HT1080 (cell line): ENCODE measurements at regions not wholly inside any gene's neighbourhood (a gene's known extent, or its start where the extent isn't known, plus 50 kb on each side); places are given as distances from the start of the nearest gene placed in this dataset.
"Not testable (repeated sequence)": the region's sequence is repeated elsewhere in the genome, so short reads cannot be mapped to it uniquely, and the experiment has no call there.

Experiments
- DNase-seq: peaks from one replicate; pipeline ENCODE4 v3.0.0-alpha.2; 2015; ENCODE audit warnings: low read depth

DNA sequence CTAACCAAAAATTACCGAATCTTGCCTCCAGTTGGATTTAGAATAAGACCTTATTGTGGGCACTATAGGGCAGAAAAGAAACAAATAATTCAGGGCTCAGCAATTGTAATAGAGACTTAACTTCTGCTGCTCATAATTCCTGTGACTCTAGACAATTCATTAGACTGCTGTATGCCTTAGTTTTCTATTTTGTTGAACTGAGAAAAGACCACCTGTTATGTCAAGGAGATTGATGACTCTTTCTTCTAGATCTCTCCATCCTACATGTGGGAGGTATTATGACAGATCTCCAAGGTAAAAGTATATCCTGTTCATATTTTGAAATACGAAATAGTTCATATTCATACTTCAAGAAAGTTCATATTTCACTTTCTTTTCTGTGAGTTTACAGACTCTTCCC lies 605.1 kb downstream of the PSAT1 start:
- no peak for DNase-seq

DNA sequence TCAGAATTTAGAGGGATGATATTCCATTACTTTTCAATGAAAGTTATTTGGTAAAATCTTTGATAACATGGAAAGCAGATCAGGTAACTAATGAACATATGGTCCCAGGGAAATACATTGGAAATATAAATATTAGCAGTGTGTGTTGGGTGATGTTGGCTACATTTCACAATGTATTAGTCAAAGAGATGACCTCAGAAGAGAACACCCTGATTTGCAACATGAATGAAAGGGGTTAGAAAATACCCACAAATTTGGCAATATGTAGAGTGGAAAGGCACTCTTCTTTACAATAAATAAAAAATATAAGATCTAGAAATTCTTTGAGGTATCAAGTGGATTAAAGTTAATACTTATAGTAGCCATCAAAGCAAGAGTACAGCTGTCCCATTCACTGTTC lies 606.7 kb downstream of the PSAT1 start:
- DNase-seq: no peak

GRCh38 chr9:78904686-78905085 lies 607.8 kb downstream of the PSAT1 start:
- no peak for DNase-seq

- DNase-seq: no peak
Observed at GRCh38 chr9:78905387-78905786, 608.5 kb downstream of the PSAT1 start.

DNA sequence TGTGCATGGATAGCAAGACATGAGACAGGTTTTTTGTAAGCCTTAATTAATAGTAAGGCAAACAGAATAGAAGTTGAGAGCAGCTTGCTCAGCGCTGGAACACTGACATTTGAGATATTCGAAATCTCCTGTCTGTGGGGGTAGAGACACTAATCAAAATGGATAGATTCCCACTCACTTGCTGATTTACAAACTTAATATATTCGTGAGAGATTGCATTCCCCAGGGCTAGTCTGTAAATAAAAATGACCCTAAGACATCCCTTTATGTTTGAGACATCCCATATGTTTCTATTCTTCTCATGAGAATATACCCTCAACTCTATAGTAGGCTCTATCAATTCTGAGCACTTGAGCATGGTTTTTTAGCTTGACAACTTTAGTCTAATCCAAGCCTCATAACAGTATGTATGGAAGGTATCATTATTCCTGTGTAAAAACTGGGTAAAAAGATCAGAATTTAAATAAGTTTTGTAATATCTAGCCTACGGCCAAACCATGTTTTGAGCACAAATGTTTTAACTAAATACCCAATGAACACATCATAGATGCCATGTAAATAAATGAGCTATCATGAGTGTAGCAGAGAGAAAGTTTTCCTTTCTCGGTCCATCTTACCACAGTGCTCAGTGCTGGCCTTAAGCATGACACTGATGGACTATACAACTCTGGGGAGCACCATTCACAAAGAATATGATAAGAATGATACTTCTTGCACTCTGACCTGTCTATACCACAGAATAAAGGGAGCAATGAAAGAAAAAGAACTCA lies 609.2 kb downstream of the PSAT1 start:
- no peak for DNase-seq

DNA sequence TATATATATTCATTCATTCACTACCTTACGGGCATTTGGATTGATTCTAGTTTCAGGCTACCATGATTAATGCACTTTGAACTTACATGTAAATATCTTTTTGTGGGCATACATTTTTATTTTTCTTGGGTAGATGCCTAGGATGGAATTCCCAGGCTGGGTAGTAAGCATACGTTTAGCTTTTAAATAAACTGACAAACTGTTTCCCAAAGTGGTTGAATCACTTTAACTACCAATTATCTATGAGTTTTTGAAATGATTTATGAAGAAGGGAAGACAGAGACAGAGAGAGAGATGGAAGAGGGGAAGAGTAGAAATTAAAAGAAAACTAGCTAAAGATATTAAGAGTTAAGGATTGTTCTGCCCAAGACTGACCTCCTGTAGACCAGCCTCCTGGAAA lies 612.6 kb downstream of the PSAT1 start:
- DNase-seq: no peak

GRCh38 chr9:78916884-78917283 lies 620.0 kb downstream of the PSAT1 start:
- not testable (repeated sequence) for DNase-seq

GRCh38 chr9:78918976-78919375 lies 622.1 kb downstream of the PSAT1 start:
- no peak for DNase-seq

- peak; percentile 34 for DNase-seq
Observed at GRCh38 chr9:78919701-78920100, 622.8 kb downstream of the PSAT1 start.

DNA sequence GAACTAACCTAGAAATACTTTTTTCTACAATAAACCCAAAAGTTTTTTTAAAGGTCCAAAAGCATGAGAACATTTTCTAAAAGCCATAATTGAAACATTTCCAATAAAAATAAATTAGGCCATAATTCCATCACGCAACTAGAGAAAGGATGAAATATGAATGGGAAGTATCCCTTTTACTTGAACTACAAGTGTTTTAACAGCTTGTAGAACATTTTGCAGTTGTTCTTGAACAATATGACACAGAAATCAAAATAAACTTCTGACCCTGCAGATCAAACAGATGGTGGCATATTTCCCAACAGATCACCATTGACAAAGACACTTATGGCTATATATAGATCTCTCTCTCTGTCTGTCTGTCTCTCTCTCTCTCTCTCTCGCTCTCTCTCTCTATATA lies 624.4 kb downstream of the PSAT1 start:
- DNase-seq: no peak

- no peak for DNase-seq
Observed at GRCh38 chr9:78923966-78924659, 627.2 kb downstream of the PSAT1 start.

DNA sequence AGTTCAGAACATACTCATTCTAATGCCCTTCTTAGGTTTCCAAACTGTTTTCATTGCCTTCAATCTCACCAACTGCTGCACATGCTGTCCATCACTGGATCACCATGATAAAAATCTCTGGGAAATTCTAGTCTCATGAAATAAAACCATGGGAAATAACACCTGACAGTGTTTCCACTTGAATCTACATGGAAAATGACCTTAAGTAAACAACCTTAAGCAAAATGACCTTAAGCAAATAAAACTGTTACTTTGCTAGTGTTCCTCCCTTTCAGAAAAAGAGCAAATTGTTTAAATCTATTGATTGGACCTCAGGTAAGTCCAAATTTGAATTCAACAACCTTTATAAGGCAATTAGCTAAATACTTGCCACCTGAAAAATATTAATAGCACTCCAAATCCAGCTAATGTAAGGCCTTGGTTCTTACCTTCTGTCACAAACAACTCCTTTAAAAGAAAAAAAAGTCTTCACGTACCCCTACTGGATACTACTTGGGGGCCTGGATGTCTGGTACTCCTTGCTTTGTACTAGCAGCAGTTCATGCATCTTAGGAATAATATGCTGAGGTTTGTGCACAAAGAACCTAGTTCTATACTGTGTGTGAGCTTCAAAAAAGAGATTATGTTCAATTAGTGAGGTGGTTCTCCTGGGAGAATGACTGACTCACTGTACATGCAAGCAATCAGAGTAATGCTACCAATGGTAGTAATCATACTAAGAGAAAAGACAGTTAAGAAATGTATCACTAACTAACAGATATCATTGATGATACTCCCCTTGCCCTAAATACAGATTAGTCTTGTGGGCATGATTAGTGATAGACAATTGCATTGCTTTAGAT lies 630.4 kb downstream of the PSAT1 start:
- no peak for DNase-seq

DNA sequence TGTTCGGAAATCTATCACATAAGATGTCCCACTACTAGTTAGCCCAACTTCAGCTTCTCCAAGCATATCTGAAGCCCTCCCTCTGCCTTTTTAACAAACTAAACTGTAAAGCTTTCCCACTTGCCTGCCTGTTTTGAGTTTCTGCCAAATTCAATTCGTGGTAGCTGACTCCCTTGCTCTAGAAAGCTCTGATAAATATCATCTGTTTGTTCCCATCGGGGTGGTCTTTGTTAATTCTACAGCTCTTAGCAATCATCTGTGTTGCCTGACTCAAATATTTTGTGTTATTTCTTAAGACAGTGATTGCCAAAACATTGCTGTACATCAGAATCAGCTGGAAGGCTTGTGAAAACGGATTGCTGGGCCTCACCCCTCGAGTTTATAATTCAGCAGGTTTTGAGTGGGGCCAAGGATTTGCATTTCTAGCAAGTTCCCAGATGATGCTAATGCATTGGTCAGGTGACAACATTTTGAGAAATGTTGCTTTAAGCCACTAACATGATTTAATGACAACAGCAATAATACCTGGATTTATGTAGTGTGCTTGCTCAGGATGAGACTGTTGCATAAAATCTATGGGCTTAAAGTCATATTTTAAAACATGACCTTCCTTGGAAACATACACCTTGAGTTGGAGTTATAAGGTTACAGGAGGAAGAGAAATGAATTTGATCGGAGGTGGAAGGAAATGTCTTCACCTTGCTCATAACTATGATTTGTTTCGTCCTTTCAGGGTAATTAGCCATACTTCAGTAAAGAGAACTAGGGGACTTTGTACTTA lies 631.9 kb downstream of the PSAT1 start:
- DNase-seq: no peak

- no peak for DNase-seq
Observed at GRCh38 chr9:78930281-78930680, 633.4 kb downstream of the PSAT1 start.

DNA sequence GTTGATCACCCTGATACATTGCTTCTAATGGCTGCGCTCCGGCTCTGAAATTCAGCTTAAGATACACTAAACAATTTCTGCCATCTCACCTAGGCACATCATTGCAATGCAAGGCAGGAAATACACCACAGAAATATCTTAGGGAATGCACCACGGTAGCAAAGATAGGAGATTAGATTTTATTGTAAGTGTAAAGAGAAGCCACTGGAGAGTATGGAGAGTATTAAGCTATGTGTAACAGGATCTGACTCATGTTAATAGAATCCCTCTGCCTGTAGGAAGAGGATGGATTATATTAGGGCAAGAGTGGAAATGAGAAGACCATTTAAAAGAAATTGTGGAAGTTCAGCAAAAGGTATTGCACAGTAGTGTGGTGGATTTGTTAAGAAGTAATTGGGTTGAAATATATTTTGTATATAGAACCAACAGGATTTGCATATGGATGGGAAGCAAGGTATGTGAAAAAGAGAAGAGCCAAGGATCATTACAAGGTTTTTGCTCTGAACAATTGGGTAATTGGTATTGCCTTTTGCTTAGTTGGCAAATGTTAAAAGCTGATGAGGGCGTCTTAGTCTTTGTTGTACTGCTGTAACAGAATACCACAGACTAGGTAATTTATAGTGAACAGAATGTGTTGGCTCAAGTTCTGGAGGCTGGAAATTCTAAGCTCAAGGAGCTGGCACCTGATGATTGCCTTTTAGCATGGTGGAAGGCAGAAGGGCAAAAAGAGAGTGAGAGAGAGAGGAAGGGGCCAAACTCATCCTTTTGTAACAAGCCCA lies 636.1 kb downstream of the PSAT1 start:
- DNase-seq: peak; percentile 88

DNA sequence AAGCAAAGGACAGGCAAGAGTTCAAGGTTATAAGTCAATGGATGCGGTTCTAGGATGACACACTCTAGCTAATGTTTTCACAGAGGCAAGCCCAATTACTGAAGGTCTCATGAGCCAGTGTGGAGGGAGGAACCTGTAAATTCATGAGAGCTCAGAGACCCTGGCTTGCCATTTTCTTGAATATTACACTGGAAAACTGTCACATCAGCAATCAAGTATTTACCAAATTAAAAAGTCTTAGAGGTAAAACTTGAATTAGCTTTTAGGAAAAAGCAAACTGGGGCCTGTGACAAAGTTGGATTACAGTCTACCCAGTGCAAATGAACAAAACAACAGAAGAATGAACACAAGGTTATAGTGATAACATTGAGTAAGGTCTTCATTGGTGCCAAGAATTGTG lies 636.9 kb upstream of the TLE4 start:
- DNase-seq: no peak

GRCh38 chr9:78938821-78939220 lies 632.9 kb upstream of the TLE4 start:
- no peak for DNase-seq

DNA sequence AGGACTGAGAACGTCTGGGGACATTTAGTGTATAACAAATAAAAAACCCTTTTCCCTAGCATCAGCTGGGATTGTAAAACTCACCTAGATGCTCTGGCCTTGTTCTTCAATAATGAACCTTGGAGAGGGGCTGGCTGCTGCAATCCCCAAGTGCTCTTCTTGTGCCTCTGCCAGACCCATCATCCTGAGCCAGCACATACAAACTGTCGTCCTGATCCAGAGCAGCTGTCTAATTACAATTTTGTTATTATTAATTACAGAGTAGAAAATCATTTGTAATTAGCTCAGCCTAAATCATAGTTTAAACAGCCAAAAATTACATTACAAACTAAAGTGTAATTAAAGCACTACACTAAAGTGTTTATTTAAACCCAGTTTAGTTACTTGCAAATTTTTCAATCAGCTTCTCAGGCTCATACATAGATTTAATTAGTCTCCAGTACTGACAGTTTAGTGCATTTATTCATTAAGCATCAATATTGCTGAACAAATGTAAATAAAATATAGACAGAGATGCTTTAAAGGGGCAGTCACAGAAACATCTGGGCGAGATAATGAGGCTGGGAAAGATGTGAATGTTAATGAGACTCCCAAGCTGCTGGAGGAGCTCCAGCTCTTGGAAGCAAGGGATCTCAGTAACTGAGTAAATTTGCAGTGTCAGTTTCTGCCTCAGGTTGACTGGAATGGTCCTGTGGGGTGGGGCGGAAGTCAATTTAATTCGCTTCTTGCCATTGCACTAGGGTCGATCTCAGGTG lies 632.3 kb upstream of the TLE4 start:
- no peak for DNase-seq

DNA sequence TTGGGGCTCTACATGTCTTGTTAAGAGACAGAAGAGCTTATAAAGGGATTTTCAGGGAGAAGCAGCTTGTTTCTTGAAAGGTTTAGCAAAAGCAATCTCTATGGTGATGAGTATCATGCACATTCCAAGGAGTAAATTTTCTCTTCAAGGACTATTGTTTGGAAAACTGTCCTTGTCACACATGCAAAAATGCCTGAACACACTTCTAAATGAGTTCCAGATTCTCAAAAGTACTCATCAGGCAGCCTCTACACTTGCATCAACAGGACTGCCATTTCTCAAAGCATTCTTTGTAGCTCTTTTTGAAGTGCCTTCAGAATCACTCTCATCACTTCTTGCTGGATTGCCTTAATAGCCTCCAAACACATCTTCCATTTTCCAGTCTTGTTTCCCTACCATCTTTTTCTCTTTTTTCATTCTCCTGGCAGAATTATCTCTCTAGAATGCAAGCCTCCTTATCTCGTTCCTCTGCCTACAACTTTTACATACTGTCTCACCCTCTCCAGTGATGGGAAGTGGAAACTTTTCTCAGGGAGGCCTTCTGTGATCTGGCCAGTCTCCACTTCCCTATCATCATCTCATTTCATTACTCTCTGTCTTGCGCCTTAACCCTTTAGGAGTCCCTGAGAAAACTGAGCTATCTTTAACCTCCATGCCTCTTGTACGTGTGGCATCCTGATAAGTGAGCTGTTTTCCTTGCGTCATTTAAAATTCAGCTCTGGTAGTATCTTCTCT lies 631.5 kb upstream of the TLE4 start:
- DNase-seq: no peak
